ENCODE measurements at regions not wholly inside any gene's neighbourhood (a gene's known extent, or its start where the extent isn't known, plus 50 kb on each side); places are given as distances from the start of the nearest gene placed in this dataset.

DNA sequence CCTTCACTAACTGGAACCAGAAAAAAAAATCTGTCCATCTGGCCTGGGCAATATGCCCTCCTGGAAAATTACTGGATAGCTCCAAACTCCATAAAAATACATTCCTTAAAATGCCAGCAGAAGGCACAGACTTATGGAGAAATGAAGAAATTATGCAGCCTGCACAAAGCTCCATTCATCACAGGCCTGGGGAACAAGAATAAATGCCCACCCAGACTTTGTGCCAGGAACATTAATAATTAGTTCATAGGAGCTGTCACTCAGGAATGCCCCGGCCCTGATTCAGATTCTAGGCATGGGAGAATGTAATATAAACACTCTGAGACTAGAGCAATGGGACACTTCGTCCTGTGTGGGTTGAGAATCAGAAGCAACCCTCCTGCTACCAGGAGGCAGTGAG, 199.3 kb downstream of the OTOR start:
- Histone ChIP-seq H3K4me1 (ENCODE audit: insufficient read depth, low read length) (no peaks in the 10 kb centered on the region), H3K36me3 (ENCODE audit: insufficient read depth, low read length) (no peaks in the 10 kb centered on the region), H3K9me3 (ENCODE audit: control insufficient read depth in 1 of 2, insufficient read depth in 1 of 2, low read length in 2 of 2) (no peaks in the 10 kb centered on the region), H3K27me3 (ENCODE audit: control insufficient read depth in 1 of 2, insufficient read depth in 2 of 2, low read length in 2 of 2) (no peaks in the 10 kb centered on the region), H3K27ac (ENCODE audit: low read depth in 1 of 2, low read length in 2 of 2) (no peak overlapping the region), H3K4me3 (ENCODE audit: low read length) (no peak overlapping the region)
- ChIA-PET CTCF (no interaction called here), POLR2A (no interaction called here)
- no peak for ATAC-seq (ENCODE audit: poor library complexity)
- intact Hi-C loops (cut with DNase I, micrococcal nuclease) = no loop called here
- H3K27ac Mint-ChIP-seq = no peak overlapping the region
- DNase-seq = no peak
- no peaks in the 10 kb centered on the region for H3K4me1 Mint-ChIP-seq (ENCODE audit: low read depth)
- TF ChIP-seq CTCF (IDR thresholded peaks at IDR 0.05) = no peak
- H3K9me3 Mint-ChIP-seq = peaks cover 2% of the 10 kb centered on the region
- no peaks in the 10 kb centered on the region for H3K27me3 Mint-ChIP-seq
- no peak overlapping the region for H3K4me3 Mint-ChIP-seq
- no peaks in the 10 kb centered on the region for H3K36me3 Mint-ChIP-seq (ENCODE audit: low read depth)

GRCh38 chr20:16951876-16952275, 203.7 kb downstream of the OTOR start:
- no peak overlapping the region for H3K27ac Mint-ChIP-seq
- H3K9me3 Mint-ChIP-seq = peaks cover 2% of the 10 kb centered on the region
- no peak for TF ChIP-seq CTCF (IDR thresholded peaks at IDR 0.05)
- H3K36me3 Mint-ChIP-seq (ENCODE audit: low read depth) = no peaks in the 10 kb centered on the region
- no peak overlapping the region for H3K4me3 ChIP-seq (ENCODE audit: low read length)
- no peak overlapping the region for H3K4me3 Mint-ChIP-seq
- H3K27me3 Mint-ChIP-seq = no peaks in the 10 kb centered on the region
- intact Hi-C loops (cut with DNase I, micrococcal nuclease) = no loop called here
- ChIA-PET CTCF (no interaction called here), POLR2A (no interaction called here)
- peaks cover 0 to 3% of the 10 kb centered on the region in 2 experiments for H3K9me3 ChIP-seq (ENCODE audit: control insufficient read depth in 1 of 2, insufficient read depth in 1 of 2, low read length in 2 of 2)
- H3K27ac ChIP-seq (ENCODE audit: low read depth in 1 of 2, low read length in 2 of 2) = no peak overlapping the region
- H3K4me1 ChIP-seq (ENCODE audit: insufficient read depth, low read length) = no peaks in the 10 kb centered on the region
- ATAC-seq (ENCODE audit: poor library complexity) = no peak
- no peaks in the 10 kb centered on the region for H3K36me3 ChIP-seq (ENCODE audit: insufficient read depth, low read length)
- H3K27me3 ChIP-seq (ENCODE audit: control insufficient read depth in 1 of 2, insufficient read depth in 2 of 2, low read length in 2 of 2) = no peaks in the 10 kb centered on the region
- no peak for DNase-seq
- H3K4me1 Mint-ChIP-seq (ENCODE audit: low read depth) = no peaks in the 10 kb centered on the region

DNA sequence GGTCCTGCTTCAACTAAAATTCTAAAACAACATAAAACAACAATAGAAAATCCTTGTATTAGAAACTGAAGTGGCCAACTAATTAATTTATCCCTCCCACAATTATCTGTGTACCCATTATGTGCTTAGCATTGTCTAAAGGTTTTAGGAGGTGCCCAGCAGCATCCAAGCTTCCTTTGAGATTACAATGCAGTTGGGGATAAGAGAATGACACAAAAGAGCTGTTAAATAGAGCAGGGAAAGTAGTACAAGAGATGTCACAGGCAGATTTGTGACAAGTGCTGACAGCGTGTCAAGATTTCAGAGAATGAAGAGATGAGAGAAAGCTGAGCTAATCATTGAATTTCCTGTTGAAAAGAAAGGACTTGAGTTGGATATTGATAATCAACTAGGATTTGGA, 204.8 kb downstream of the OTOR start:
- peaks cover under 1% of the 10 kb centered on the region for H3K9me3 Mint-ChIP-seq
- no peaks in the 10 kb centered on the region for H3K36me3 ChIP-seq (ENCODE audit: insufficient read depth, low read length)
- DNase-seq (no peak), ATAC-seq (ENCODE audit: poor library complexity) (no peak)
- ChIA-PET POLR2A (no interaction called here), CTCF (no interaction called here)
- no peaks in the 10 kb centered on the region for H3K27me3 ChIP-seq (ENCODE audit: control insufficient read depth in 1 of 2, insufficient read depth in 2 of 2, low read length in 2 of 2)
- H3K4me1 Mint-ChIP-seq (ENCODE audit: low read depth) = no peaks in the 10 kb centered on the region
- H3K36me3 Mint-ChIP-seq (ENCODE audit: low read depth) = no peaks in the 10 kb centered on the region
- H3K27me3 Mint-ChIP-seq = no peaks in the 10 kb centered on the region
- peaks cover 0 to 3% of the 10 kb centered on the region in 2 experiments for H3K9me3 ChIP-seq (ENCODE audit: control insufficient read depth in 1 of 2, insufficient read depth in 1 of 2, low read length in 2 of 2)
- TF ChIP-seq CTCF (IDR thresholded peaks at IDR 0.05) = no peak
- no peak overlapping the region for H3K27ac Mint-ChIP-seq
- no peaks in the 10 kb centered on the region for H3K4me1 ChIP-seq (ENCODE audit: insufficient read depth, low read length)
- no peak overlapping the region for H3K4me3 Mint-ChIP-seq
- no peak overlapping the region for H3K4me3 ChIP-seq (ENCODE audit: low read length)
- intact Hi-C loops (cut with DNase I, micrococcal nuclease) = no loop called here
- no peak overlapping the region for H3K27ac ChIP-seq (ENCODE audit: low read depth in 1 of 2, low read length in 2 of 2)

Data from CD4-positive, alpha-beta T cell (primary cell).